ENCODE measurements at regions not wholly inside any gene's neighbourhood (a gene's known extent, or its start where the extent isn't known, plus 50 kb on each side); places are given as distances from the start of the nearest gene placed in this dataset.

- Histone ChIP-seq H3K23me2 (ENCODE audit: insufficient read length, low read depth, low read length, poor library complexity, severe bottlenecking) (no peaks in the 10 kb centered on the region), H2BK20ac (ENCODE audit: low read depth, low read length, poor library complexity, severe bottlenecking) (no peak overlapping the region), H3T11ph (ENCODE audit: low read length) (no peak overlapping the region), H2BK120ac (ENCODE audit: low read depth, low read length, poor library complexity, severe bottlenecking) (no peak overlapping the region), H2BK5ac (ENCODE audit: insufficient read length, low read length) (no peak overlapping the region), H2AFZ (ENCODE audit: low read length) (no peak overlapping the region), H2BK15ac (ENCODE audit: low read depth, low read length) (no peak overlapping the region), H4K20me1 (ENCODE audit: control insufficient read depth, insufficient read depth, insufficient read length) (no peaks in the 10 kb centered on the region), H4K8ac (replicated peaks; ENCODE audit: insufficient read length, low read depth, low read length) (no peak overlapping the region), H2AK5ac (ENCODE audit: insufficient read length, low read length) (no peak overlapping the region), H3K4me1 (ENCODE audit: insufficient read depth, low read length) (no peaks in the 10 kb centered on the region), H3K4ac (ENCODE audit: low read depth, low read length) (no peak overlapping the region), H3K4me2 (ENCODE audit: insufficient read depth, insufficient read length, low read length) (no peak overlapping the region), H3K9ac (ENCODE audit: extremely low read depth, insufficient read length, low read length) (no peak overlapping the region), H3K18ac (ENCODE audit: insufficient read length, low read depth, low read length) (no peak overlapping the region), H3K79me2 (ENCODE audit: insufficient read depth, low read length) (no peaks in the 10 kb centered on the region), H4K5ac (ENCODE audit: insufficient read length, low read depth, low read length) (no peak overlapping the region), H3K56ac (ENCODE audit: insufficient read length, low read depth, low read length) (no peak overlapping the region), H3K14ac (ENCODE audit: insufficient read depth, low read length) (no peak overlapping the region), H3K79me1 (ENCODE audit: insufficient read depth, low read depth, low read length, poor library complexity, severe bottlenecking) (no peaks in the 10 kb centered on the region), H3K23ac (ENCODE audit: insufficient read length, low read depth, low read length) (no peak overlapping the region), H3K27ac (ENCODE audit: insufficient read length, low read depth, low read length) (no peak overlapping the region), H3K27me3 (ENCODE audit: insufficient read depth, low read length) (no peaks in the 10 kb centered on the region), H4K91ac (ENCODE audit: insufficient read length, low read depth, low read length) (no peak overlapping the region), H2BK12ac (ENCODE audit: insufficient read length, low read depth, low read length) (no peak overlapping the region), H3K9me3 (ENCODE audit: control insufficient read depth, low read depth, low read length) (no peaks in the 10 kb centered on the region)
- TF ChIP-seq, protein P1, sequence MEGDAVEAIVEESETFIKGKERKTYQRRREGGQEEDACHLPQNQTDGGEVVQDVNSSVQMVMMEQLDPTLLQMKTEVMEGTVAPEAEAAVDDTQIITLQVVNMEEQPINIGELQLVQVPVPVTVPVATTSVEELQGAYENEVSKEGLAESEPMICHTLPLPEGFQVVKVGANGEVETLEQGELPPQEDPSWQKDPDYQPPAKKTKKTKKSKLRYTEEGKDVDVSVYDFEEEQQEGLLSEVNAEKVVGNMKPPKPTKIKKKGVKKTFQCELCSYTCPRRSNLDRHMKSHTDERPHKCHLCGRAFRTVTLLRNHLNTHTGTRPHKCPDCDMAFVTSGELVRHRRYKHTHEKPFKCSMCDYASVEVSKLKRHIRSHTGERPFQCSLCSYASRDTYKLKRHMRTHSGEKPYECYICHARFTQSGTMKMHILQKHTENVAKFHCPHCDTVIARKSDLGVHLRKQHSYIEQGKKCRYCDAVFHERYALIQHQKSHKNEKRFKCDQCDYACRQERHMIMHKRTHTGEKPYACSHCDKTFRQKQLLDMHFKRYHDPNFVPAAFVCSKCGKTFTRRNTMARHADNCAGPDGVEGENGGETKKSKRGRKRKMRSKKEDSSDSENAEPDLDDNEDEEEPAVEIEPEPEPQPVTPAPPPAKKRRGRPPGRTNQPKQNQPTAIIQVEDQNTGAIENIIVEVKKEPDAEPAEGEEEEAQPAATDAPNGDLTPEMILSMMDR (conservative IDR thresholded peaks at IDR 0.05): no peak
- Mint-ChIP-seq H3K9me3 (no peaks in the 10 kb centered on the region), H3K27ac (no peak overlapping the region), H3K4me3 (no peak overlapping the region), H3K36me3 (ENCODE audit: insufficient read depth in 1 of 3, low read depth in 3 of 3) (no peaks in the 10 kb centered on the region), H3K4me1 (peaks cover 9 to 15% of the 10 kb centered on the region in 2 experiments), H3K27me3 (ENCODE audit: low read depth) (no peaks in the 10 kb centered on the region)
- DNase-seq: no peak
- WGBS (ENCODE audit: extremely low coverage, insufficient read length, low lambda C conversion rate): no CpG with 5 or more reads among the region's 2 CpGs
Measured at GRCh38 chr5:106292654-106293053, 1378.1 kb downstream of the EFNA5 start.
